H1 (cell line): ENCODE measurements at regions not wholly inside any gene's neighbourhood (a gene's known extent, or its start where the extent isn't known, plus 50 kb on each side); places are given as distances from the start of the nearest gene placed in this dataset.

Experiments used
- CREB1 ChIP-seq: IDR thresholded peaks from 2 replicates; pipeline ENCODE4 v1.6.1; 2012; ENCODE audit warnings: inconsistent platforms
- GTF2F1 ChIP-seq: IDR thresholded peaks from 2 replicates; pipeline ENCODE4 v1.6.1; 2012; ENCODE audit warnings: low read depth, low read length, improper control_type of control experiment, borderline replicate concordance
- SUZ12 ChIP-seq: fragments of 200-600 bp; sonication (generic); IDR thresholded peaks from 2 replicates; pipeline ENCODE4 v1.6.1; 2012; ENCODE audit warnings: mild to moderate bottlenecking, inconsistent platforms, low read length, moderate library complexity, mixed read lengths
- TAF7 ChIP-seq: optimal IDR thresholded peaks from 2 replicates; pipeline ENCODE3; 2011; ENCODE audit warnings: low read depth, mild to moderate bottlenecking, inconsistent platforms, low read length, moderate library complexity, borderline replicate concordance
- TBP ChIP-seq: IDR thresholded peaks from 2 replicates; pipeline ENCODE4 v1.6.1; 2011; ENCODE audit warnings: low read depth, low read length, improper control_type of control experiment

DNA sequence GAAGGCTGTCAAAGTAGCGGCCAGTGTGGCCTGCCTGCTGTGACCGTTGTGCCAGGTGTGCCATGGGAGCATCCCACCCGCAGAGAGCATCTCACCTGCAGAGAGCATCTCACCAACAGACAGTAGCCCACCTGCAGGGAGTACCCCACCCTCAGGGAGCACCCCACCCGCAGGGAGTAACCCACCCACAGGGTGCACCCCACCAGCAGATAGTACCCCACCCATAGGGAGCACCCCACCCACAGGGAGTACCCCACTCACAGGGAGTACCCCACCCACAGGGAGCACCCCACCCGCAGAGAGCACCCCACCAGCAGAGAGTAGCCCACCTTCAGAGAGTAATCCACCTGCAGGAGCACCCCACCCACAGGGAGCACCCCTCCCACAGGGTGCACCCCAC, 476.5 kb downstream of the TCERG1L start (continued):
- TF ChIP-seq CREB1, result no peak
- TF ChIP-seq TBP, result no peak
- TF ChIP-seq SUZ12, result no peak
- no peak for TF ChIP-seq GTF2F1
- no peak for TF ChIP-seq TAF7
